ENCODE measurements at regions not wholly inside any gene's neighbourhood (a gene's known extent, or its start where the extent isn't known, plus 50 kb on each side); places are given as distances from the start of the nearest gene placed in this dataset. TPM values are rescaled to one million over a fixed set of nuclear protein-coding genes. Genes with fewer than 3 reads are reported as not detected.

DNA sequence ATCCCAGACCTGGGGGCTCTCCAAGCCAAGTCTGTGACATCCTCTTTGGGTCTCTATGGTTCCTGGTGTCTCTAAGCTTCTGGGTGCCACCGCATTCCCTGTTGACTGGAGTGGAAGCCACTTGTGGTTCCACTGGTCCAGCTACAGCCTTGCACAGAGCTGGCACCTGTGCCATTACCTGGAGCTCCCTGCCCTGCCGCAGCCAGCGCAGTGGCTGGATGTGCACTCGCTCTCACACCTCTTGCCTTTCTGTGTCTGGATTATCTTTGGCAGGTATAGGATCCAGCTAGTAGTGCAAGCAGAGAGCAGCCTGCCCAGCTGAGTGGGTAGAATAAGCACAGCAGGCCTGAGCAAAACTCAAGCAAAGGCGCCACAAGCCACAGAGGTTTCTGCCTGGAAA is 1635.5 kb downstream of the OTOL1 start:
- Histone ChIP-seq H3K36me3 (replicated peaks in 1 of 2; ENCODE audit: insufficient read depth in 1 of 2, low read depth in 2 of 2) (no peaks in the 10 kb centered on the region), H3K27ac (no peak overlapping the region), H3K9me3 (no peaks in the 10 kb centered on the region), H3K27me3 (no peaks in the 10 kb centered on the region), H3K4me3 (no peak overlapping the region), H3K4me1 (no peaks in the 10 kb centered on the region)
- DNase-seq (no peak), ATAC-seq (no peak)
- intact Hi-C loops (cut with DNase I) = no loop called here
- no peak for TF ChIP-seq CTCF (IDR thresholded peaks at IDR 0.05)
- TF ChIP-seq POLR2A (IDR thresholded peaks at IDR 0.05) = no peak
- 73 to 86% methylated on average over 5 of the region's 5 CpGs for WGBS, 2 donors

DNA sequence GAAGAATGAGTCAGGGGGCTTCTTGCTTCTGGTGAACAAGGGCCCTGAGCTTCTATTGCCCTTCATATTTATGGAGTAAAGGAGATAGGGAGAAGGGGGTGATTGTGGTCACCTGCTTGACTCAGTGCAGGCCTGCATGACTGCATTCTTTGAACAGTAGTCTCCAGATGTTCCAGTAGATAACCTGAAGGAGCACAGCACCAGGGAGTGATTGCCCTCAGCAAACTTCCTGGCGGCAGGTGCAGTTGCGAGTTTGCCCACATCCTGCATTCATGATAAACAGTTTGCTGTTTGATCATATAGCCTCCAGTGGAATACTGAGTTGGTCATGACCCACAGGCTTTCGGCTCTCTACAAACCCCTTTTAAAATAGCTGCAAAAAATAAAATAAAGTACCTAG is 1632.7 kb downstream of the OTOL1 start:
- TF ChIP-seq CTCF (IDR thresholded peaks at IDR 0.05) (no peak), POLR2A (IDR thresholded peaks at IDR 0.05) (no peak)
- Histone ChIP-seq H3K4me1 (no peaks in the 10 kb centered on the region), H3K27ac (no peak overlapping the region), H3K4me3 (no peak overlapping the region), H3K36me3 (replicated peaks in 1 of 2; ENCODE audit: insufficient read depth in 1 of 2, low read depth in 2 of 2) (no peaks in the 10 kb centered on the region), H3K9me3 (peaks cover 0 to 6% (median 0%) of the 10 kb centered on the region in 3 donors), H3K27me3 (no peaks in the 10 kb centered on the region)
- DNase-seq (no peak), ATAC-seq (no peak)
- WGBS, 2 donors = 75 to 77% methylated on average over 3 of the region's 3 CpGs
- intact Hi-C loops (cut with DNase I) = no loop called here

- H3K27ac ChIP-seq = no peak overlapping the region
- DNase-seq = no peak
- intact Hi-C loops (cut with DNase I) = no loop called here
- TF ChIP-seq POLR2A (IDR thresholded peaks at IDR 0.05) (no peak), CTCF (IDR thresholded peaks at IDR 0.05) (no peak)
- H3K4me1 ChIP-seq = no peaks in the 10 kb centered on the region
- ATAC-seq = no peak
- H3K9me3 ChIP-seq = peaks cover 0 to 6% (median 0%) of the 10 kb centered on the region in 3 donors
- H3K4me3 ChIP-seq = no peak overlapping the region
- H3K27me3 ChIP-seq = no peaks in the 10 kb centered on the region
- H3K36me3 ChIP-seq (replicated peaks in 1 of 2; ENCODE audit: insufficient read depth in 1 of 2, low read depth in 2 of 2) = no peaks in the 10 kb centered on the region
Observed at GRCh38 chr3:163126115-163126514, 1629.5 kb downstream of the OTOL1 start.

MicroRNA genes in the stretch of these regions (microRNA counts, 767-probe panel; counts per million panel counts)
- microRNA hsa-miR-1263 = 0 to 736 counts per million in 2 donors

Small RNAs in the stretch of these regions (microRNA-seq; reads per million reads assigned to microRNA genes)
- 0 reads per million in 2 donors for gene MIR1263 (ENCODE audit: borderline number of aligned reads in 2 of 2, borderline replicate concordance in 2 of 2)

Small RNAs in the stretch of these regions (small RNA-seq; reads per million reads assigned to genes)
- not detected for gene MIR1263
- not detected for gene RNU7-82P
